Lung microvascular endothelial cell (primary cell): ENCODE measurements at regions not wholly inside any gene's neighbourhood (a gene's known extent, or its start where the extent isn't known, plus 50 kb on each side); places are given as distances from the start of the nearest gene placed in this dataset.
"Not testable (repeated sequence)": the region's sequence is repeated elsewhere in the genome, so short reads cannot be mapped to it uniquely, and the experiment has no call there.

Source experiments
- DNase-seq, 2 donors: peaks; one replicate each; pipeline versions ENCODE4 v3.0.0 to v3.0.0-alpha.2; 2010; ENCODE audit warnings: low read depth in 2 of 2

DNA sequence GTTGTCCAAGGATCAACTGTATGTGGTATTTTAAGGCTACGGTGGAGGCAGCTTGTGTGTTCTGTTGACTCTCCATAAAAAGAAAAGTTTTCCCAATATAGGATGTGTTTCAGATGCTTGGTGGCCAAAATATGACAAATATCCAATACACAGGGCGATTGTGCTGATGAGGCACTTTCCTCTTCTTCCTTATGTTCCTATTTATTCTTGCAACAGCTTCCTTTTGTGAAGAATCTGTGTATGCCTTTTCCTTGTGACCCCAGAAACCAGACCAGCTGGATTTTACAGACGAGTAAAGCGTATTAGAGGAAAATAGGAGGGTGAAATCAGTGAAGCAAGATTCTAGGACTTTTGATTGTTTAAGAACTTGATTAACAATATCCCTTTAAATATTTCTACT, 452.0 kb downstream of the DMAC1 start:
- DNase-seq, result no peak

DNA sequence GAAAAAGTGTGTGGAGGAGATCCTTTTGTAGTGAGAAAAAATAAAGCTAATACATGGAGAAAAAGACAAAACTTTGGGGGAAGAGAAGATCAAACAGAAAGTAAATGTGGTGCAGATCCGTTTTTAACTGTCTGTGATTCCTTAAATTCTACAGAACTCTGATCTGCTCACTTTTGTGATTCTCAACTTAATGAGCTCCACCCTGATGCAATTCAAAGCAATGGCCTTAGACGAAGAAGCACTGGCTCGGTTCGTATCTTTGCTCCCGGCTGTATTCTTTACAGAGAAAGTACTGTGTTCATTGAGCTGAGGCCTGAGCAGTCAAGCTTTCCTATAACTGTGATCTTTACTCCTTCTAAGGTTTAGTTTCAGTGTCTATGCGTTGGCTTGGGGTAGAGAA, 453.4 kb downstream of the DMAC1 start:
- DNase-seq, result no peak

DNA sequence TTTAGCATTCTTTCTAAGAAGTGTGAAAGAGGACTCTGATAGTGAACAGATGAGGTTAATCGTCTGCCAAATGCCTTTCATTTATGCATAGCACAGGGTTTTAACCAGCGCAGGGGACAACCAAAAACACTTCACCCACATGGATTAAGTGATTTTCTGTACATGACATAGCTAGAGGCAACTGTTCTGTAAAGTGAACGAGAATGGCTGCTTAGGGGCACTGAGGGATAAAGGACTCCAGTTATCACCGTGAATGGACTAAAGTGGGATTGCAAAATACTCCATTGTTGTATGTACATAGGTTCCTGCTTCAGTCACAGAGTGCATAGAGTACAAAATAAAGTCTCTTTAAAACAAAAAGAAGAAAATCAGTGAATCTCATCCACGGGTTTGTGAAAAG, 456.8 kb downstream of the DMAC1 start:
- DNase-seq, result no peak

DNA sequence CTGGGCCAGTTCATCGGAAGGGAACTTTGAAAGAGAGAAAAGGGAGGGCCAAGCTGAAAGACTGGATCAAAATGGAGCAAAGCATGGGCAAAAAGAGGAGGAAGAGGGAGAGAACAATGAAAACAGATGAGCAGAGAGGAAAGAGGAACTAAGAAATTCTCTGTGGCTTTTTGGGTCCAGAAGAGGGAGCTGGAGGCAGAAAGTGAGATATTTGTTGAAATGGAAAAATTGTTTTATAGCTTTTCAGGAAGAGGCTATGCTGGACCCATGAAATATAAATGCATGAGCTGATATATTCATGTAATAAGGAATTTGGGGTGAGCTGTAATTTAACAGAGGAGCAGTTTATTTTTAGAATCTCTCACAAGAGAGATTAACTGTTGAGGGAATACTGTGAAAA, 457.3 kb downstream of the DMAC1 start:
- DNase-seq, result no peak

DNA sequence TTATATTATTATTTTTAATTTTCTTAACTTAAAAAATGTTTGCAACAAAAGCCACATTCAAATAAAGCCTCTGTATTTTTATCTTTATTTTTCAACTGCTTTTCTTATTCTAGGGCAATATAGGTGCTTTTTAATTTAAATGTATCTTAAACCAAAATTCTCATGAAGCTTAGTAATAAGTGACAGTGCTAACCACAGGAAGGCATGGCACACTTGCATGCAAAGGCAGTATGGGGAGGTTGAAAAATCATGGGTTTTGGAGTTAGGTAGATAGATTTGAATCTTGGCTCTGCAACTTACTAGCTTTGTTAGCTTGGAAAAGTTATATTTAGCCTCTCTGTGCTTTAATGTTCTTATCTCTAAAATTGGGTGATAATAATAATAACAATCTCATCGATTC, 458.0 kb downstream of the DMAC1 start:
- DNase-seq, result no peak

DNA sequence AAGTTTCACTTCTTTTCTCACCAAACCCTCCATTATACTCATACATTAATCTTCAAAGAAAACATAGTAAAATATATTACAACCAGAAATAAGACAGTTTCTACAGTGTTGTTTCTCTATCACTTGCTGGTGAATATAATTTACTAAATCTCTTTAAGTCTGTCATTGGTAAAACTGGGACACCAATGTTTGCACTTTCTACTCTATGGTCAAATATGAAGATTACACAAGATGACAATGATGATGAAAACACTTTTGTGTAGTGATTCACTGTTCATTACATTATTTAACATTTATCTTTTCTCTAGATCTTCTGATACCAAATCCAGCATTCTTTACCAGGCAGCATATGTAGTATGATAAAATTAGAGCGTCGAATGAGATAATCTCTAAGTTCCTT, 459.1 kb downstream of the DMAC1 start:
- no peak for DNase-seq

DNA sequence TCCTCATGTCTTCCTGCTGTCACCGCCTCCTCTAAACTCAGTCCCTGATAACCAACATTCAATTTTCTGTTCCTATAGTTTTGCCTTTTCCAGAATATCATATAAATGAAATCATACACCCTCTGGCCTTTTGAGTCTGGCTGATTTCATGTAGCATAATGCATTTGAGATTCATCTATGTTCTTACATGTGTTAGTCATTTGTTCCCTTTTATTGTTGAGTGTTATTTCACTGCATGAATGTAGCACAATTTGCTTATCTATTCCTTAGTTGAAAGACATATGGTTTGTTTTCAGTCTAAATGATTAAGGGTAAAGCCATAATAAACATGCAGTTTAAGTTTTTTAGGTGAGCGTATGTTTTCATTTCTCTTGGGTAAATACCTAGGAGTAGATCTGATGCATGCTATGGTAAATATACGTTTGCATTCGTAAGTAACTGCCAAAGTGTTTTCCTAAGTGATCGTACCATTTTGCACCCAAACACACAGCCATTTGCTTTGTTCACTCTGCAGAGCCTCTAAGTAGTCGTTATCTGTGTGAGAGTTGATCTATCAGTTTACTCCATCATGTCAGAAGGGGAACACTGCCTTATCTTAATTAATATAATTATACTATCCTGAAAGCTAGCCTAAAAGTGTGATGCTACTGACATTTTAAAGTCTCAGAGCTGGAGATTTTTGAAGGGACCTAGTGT, 460.8 kb downstream of the DMAC1 start:
- DNase-seq, result no peak

DNA sequence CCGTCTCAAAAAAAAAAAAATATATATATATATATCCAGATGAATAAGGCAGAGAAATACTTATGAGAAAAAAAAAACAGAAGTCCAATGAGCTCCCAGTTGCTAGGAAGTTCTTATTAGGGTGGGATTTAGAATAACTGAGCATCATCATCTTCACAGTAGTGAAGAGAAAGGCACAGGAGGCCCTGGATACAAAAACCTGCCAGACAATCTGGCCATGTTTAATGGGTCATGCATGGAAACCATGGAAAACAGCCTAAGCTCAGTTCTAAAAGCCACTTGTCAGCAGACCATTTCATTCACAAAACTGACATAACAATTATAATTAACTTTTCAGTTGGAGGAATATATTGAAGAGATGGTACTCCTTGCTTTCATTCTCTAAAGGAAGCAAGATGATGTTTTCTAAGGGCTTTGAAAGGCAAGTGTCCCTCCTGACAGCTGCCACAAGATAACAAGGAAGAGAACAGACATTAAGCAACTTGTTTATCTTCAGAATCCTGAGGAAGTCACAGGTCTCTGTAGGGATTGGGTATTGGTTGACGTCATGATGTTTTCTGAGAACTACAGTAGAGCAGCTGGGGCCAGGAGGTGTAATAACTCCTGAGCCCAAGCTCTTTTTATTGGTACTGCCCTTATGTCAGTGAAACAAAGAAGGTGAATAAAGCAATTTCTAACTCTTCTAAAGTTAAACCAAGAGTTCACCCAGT, 463.1 kb downstream of the DMAC1 start:
- no peak for DNase-seq

DNA sequence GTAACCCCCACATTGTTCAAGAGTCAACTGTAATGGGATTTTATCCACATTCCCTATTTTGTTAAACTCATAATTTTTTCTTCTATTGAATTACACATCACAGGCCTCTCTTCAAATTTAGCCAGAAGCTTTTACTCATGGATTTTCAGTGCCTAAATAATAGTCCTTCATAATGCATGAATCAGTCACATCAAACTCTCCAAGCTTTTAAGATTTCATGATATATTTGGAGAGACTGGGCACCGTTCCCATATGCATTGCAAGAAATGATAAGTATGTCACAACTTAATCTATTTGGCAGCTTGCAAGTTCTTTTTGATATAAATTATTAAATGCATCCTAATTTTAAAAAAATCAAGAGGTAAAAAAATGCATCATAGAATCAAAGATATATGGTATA, 465.9 kb downstream of the DMAC1 start:
- DNase-seq, result no peak

DNA sequence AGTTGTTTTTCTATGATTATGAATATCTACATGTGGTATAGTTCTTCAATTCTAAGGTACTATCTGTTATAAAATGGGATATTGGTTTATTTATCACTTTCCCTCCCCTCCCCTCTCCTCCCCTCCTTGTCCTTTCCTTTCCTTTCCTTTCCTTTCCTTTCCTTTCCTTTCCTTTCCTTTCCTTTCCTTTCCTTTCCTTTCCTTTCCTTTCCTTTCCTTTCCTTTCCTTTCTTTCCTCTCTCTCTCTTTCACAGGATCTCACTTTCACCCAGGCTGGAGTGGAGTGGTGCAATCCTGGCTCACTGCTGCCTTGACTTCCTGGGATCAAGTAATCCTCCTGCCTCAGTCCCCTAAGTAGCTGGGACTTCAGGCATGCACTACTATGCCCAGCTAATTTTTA, 466.8 kb downstream of the DMAC1 start:
- no peak for DNase-seq

DNA sequence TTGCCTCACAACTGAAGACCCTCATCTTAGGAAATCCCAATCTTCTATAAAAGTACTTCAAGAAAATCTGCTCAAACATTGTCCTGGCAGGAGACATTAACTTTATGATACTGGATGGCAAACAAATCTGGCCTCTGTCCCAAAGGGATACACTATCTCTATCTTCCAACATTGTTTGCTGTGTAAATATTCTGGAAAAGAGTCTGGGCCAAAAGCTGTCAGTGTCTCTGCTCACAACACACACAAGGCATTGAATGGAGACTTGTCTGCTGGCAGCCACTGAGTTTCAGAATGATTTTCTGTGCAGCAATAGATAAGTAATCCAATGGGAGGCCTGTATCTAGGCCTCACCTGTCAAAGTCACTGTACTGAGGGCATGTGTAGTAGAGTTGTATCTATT, 471.1 kb downstream of the DMAC1 start:
- no peak for DNase-seq

DNA sequence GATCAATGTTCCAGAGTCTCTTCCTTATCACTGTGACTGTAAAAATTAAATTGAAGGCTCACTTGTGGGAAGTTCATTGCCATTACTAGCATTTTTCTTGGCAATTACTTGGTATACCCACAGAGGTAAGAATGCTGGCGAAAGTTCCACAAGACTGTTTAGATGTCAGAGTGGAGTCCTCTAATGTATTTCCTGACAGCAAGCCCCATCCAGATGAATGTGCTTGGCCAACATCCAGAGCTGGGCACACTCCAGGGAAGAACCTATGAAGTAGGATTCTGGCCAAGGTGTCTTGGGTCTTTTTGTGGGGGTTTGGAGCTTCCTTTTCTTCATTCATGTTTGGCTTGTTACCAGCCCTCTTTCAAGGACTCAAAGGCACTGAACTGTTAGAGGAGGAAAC, 473.6 kb downstream of the DMAC1 start:
- DNase-seq, result no peak

DNA sequence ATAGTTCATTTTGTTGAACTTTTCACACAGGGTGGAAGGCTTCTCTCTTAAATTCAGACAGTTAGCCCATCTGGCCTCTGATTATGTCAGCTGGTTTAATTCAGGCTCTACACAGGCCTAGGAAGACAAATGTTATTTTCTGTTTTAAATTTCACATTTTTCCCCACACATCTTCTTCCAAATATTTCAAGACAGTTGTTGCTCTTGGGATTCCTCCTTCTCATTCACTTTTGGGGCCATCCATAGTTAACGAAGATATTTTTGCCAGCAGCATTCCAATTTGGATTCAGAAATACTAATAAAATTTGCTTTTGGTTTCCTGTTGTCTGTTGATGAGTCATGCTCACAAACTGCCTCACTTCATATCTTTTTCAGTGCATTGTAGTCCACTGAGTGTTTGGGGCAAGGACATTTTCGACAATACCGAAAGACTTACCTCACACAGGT, 475.4 kb downstream of the DMAC1 start:
- no peak for DNase-seq

DNA sequence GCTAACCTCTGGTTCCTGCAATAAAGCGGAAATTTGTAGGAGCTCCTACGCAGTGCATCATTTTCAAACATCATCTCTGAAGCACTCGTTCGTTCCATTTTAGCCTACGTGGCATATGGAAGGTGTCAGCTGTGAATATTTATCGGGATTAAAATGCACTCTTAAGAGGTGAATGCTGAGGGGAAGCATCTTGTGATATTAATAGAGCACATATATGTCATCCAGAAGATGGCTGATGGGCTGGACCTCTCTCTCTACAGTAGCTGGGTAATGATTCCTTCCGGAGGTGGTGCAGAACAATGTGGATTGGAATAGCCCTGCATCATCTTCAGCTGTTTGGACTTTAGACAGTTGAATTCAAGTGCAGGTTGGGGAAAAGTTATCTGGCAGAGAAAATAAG, 478.7 kb downstream of the DMAC1 start:
- DNase-seq, result no peak

DNA sequence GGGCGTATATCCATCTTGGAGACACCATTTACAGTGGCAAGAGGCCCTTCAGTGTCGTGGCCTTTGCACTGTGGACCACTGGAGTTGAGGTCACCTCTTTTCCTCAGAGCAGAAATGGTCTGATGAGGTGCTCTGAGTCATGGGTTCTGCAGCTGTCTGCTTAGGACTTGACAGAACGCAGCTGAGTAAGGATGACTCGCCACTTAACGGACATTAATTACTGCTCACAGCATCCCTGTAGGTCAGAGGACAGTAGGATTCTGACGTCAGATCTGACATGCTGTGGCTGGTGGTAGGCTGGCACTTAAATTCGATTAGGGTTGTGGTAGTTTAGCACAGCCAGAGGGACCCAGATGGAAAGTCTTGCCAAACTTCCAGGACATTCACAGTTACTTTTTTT, 479.4 kb downstream of the DMAC1 start:
- peak in 1 of 2 donors; percentile 82 for DNase-seq

DNA sequence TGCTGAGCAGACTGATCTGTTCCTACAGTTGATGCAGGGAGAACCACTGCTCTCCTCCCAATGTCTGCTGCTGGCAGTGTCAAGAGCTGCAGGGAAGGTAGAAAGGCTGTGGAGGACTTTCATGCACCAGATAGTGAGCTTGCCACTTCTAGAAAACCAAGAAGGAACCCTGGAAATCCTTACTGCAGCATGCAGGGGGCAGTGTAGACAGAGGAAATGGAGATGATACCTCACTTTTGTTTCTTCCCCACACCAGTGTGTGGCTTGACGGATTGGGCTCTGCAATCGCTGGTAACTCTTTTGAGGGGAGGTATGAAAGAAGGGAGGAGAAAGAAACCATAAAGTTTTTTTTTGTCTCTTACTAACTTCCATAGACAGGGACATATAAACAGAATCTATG, 480.7 kb downstream of the DMAC1 start:
- no peak for DNase-seq

DNA sequence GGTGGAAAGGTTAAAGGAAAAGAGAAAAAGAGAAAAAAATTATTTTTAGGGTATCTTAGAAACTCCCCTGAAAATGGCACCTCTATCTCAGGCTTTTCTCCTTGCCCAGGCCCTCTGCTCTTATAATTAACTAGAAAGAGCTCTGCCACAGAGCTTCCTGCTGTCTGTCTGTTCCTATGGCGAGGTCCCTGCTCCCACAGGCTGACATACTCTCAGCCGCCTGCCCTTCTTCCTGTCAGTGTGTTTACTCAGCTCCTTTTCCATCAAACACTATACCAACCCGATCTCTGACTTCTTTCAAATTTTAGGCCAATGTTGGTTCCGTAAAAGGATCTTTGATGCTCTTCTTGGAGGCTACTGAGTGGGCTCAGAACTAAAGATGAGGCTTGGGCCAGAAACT, 482.6 kb downstream of the DMAC1 start:
- DNase-seq, result peak; percentile 3 to 5

DNA sequence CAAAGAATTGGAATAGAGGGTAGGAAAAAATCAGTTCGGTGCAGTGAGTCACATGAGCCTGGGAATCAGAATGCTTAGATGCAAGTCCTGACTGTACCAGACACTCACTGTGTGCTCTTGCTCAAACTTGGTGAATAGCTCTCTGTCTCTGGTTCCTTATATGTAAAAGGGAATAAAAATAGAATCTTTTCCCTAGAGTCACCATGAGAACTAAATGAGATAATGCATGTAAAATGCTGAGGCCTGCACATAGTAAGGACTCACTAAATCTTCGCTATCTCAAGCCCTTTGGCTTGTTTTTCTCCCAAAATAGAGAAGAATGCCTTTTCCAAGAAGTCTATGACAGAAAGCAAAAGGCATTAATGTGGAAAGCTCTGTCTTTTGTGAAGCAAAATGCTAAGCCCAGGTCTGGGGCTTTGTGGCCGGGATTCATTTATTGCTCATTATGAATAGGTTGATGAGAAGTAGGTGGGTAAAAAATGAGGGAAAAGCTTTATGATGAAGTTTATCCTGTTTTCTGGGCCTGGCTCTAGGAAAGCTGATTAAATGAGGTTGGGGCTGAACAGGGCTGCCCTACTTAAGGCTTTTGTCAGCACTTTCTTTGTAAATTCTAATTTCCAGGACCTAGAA, 483.3 kb downstream of the DMAC1 start:
- DNase-seq, result no peak

DNA sequence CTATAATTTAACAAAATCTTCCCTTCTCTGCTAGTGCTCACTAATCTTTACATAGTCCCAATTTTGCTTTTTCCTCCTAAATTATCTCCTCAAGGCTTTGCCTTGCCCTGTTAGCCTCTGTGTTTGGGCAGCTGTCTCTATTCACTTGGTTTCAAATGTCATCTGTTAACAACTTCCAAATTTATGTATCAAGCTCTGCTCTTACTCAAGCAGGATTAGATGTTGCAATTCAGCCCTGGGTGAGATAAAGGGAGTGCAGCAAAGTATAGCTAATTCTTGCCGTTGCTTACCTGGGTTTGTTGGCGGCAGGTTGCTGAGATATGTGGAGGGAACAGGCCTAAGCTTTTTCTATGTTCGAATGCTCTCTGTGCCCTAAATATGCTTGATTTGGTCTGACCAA, 483.8 kb downstream of the DMAC1 start:
- DNase-seq, result no peak

DNA sequence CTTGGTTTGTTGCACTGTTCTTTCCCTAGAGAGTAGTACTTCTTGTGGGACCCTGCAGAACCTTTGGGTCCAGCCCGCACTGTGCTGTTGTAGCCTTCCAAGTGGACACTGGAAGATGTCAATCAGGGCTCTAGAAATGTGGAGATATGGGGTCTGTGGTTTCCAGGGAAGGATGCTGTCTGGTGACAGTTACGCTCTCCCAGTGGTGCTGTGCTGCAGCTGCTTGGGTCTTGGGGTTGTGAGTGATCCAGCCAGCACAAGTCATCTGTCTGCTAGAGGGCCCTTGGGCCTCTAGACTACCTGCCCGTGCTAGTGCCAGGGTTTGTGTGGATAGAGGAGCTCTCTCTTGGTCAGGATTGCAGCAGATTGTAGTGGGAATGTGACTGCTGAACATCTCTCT, 484.5 kb downstream of the DMAC1 start:
- no peak for DNase-seq

DNA sequence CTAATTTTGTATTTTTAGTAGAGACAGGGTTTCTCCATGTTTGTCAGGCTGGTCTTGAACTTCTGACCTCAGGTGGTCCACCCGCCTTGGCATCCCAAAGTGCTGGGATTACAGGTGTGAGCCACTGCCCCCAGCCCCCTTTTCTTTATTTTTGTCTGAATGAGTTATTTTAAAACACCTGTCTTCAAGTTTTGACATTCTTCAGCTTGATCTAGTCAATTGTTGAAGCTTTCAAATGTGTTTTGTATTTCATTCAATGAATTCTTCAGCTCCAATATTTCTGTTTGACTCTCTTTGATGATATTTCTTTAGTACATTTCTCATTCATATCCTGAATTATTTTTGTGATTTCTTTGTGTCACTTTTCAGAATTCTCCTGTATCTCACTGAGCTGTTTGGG, 486.2 kb downstream of the DMAC1 start:
- no peak for DNase-seq

DNA sequence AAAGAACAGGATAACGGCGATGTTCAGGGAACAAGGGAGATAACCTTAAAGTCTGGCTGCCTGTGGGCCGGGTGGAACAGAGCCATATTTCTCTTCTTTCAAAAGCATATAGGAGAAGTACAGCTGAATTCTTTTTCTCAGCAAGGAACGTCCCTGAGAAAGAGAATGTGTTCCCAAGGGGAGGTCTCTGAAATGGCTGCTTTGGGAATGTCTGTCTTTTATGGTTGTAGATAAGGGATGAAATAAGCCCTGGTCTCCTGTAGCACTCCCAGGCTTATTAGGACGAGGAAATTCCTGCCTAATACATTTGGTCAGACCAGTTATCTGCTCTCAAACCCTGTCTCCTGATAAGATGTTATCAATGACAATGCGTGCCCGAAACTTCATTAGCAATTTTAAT, 490.5 kb downstream of the DMAC1 start:
- not testable (repeated sequence) for DNase-seq

DNA sequence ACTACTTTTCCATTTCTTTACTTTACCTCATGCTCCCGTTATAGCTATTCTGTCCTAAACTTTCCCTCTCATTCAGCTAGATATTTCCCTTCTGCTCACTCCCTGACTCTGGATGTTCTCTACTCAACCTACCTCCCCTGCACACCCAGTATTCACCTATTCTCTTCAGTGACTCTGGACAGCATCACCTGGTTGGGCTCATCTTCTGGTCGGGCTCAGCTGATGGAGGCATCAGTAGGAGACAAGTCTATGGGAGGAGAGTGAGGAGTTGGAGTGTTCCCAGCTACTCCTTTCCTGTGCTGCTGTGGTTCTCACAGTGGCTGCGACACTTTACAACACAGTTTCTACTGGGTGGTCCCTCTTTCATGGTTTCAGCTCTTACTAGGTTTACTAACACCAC, 493.9 kb downstream of the DMAC1 start:
- DNase-seq, result no peak
